ENCODE measurements at regions not wholly inside any gene's neighbourhood (a gene's known extent, or its start where the extent isn't known, plus 50 kb on each side); places are given as distances from the start of the nearest gene placed in this dataset.
"Not testable (repeated sequence)": the region's sequence is repeated elsewhere in the genome, so short reads cannot be mapped to it uniquely, and the experiment has no call there.

- H3K9me3 ChIP-seq (ENCODE audit: control insufficient read depth, low read depth, low read length) = no peaks in the 10 kb centered on the region
- H3K4me1 ChIP-seq (ENCODE audit: control insufficient read depth, insufficient read depth, low read length) = no peaks in the 10 kb centered on the region
- H3K36me3 ChIP-seq (ENCODE audit: control insufficient read depth, insufficient read depth, low read length) = no peaks in the 10 kb centered on the region
- peaks cover 2% of the 10 kb centered on the region for H3K27me3 ChIP-seq (ENCODE audit: control insufficient read depth, insufficient read depth, low read length)
- no peak overlapping the region for H3K4me3 ChIP-seq (ENCODE audit: low read length)
- DNase-seq = no peak
- H3K27ac ChIP-seq (ENCODE audit: low read length) = no peak overlapping the region
- WGBS (ENCODE audit: insufficient coverage, low lambda C conversion rate) = no CpG with 5 or more reads among the region's 1 CpG
These were observed 52.6 kb downstream of the ERICH4 start for GRCh38 chr19:41495589-41495988.

GRCh38 chr19:41499899-41500298 lies 56.9 kb downstream of the ERICH4 start:
- H3K27me3 ChIP-seq (ENCODE audit: control insufficient read depth, insufficient read depth, low read length) = peaks cover 2% of the 10 kb centered on the region
- 87% methylated on average over 3 of the region's 10 CpGs for WGBS (ENCODE audit: insufficient coverage, low lambda C conversion rate)
- H3K9me3 ChIP-seq (ENCODE audit: control insufficient read depth, low read depth, low read length) = no peaks in the 10 kb centered on the region
- H3K27ac ChIP-seq (ENCODE audit: low read length) = no peak overlapping the region
- H3K4me1 ChIP-seq (ENCODE audit: control insufficient read depth, insufficient read depth, low read length) = no peaks in the 10 kb centered on the region
- DNase-seq = no peak
- no peaks in the 10 kb centered on the region for H3K36me3 ChIP-seq (ENCODE audit: control insufficient read depth, insufficient read depth, low read length)
- H3K4me3 ChIP-seq (ENCODE audit: low read length) = peak overlapping the region; percentile 18

GRCh38 chr19:41500443-41500842 lies 57.5 kb downstream of the ERICH4 start:
- no peak for DNase-seq
- Histone ChIP-seq H3K4me1 (ENCODE audit: control insufficient read depth, insufficient read depth, low read length) (no peaks in the 10 kb centered on the region), H3K27me3 (ENCODE audit: control insufficient read depth, insufficient read depth, low read length) (peaks cover 2% of the 10 kb centered on the region), H3K9me3 (ENCODE audit: control insufficient read depth, low read depth, low read length) (no peaks in the 10 kb centered on the region), H3K27ac (ENCODE audit: low read length) (no peak overlapping the region), H3K36me3 (ENCODE audit: control insufficient read depth, insufficient read depth, low read length) (no peaks in the 10 kb centered on the region), H3K4me3 (ENCODE audit: low read length) (peak overlapping the region; percentile 18)
- WGBS (ENCODE audit: insufficient coverage, low lambda C conversion rate) = 87% methylated on average over 3 of the region's 9 CpGs

GRCh38 chr19:41501854-41502253 lies 58.9 kb downstream of the ERICH4 start:
- no peak overlapping the region for H3K4me3 ChIP-seq (ENCODE audit: low read length)
- no peaks in the 10 kb centered on the region for H3K9me3 ChIP-seq (ENCODE audit: control insufficient read depth, low read depth, low read length)

GRCh38 chr19:41505105-41505504 lies 62.1 kb downstream of the ERICH4 start:
- Histone ChIP-seq H3K36me3 (ENCODE audit: control insufficient read depth, insufficient read depth, low read length) (no peaks in the 10 kb centered on the region), H3K4me3 (ENCODE audit: low read length) (no peak overlapping the region), H3K27me3 (ENCODE audit: control insufficient read depth, insufficient read depth, low read length) (peaks cover 1% of the 10 kb centered on the region), H3K4me1 (ENCODE audit: control insufficient read depth, insufficient read depth, low read length) (no peaks in the 10 kb centered on the region), H3K27ac (ENCODE audit: low read length) (no peak overlapping the region), H3K9me3 (ENCODE audit: control insufficient read depth, low read depth, low read length) (no peaks in the 10 kb centered on the region)
- DNase-seq = no peak
- WGBS (ENCODE audit: insufficient coverage, low lambda C conversion rate) = no CpG with 5 or more reads among the region's 13 CpGs

More at GRCh38 chr19:41501854-41502253, 58.9 kb downstream of the ERICH4 start:
- Histone ChIP-seq H3K27ac (ENCODE audit: low read length) (no peak overlapping the region), H3K4me1 (ENCODE audit: control insufficient read depth, insufficient read depth, low read length) (no peaks in the 10 kb centered on the region), H3K36me3 (ENCODE audit: control insufficient read depth, insufficient read depth, low read length) (no peaks in the 10 kb centered on the region), H3K27me3 (ENCODE audit: control insufficient read depth, insufficient read depth, low read length) (peaks cover 2% of the 10 kb centered on the region)
- WGBS (ENCODE audit: insufficient coverage, low lambda C conversion rate) = no CpG with 5 or more reads among the region's 4 CpGs
- DNase-seq = no peak

- no peak overlapping the region for H3K27ac ChIP-seq (ENCODE audit: low read length)
- WGBS (ENCODE audit: insufficient coverage, low lambda C conversion rate) = no CpG with 5 or more reads among the region's 12 CpGs
- H3K4me3 ChIP-seq (ENCODE audit: low read length) = no peak overlapping the region
- peaks cover 5% of the 10 kb centered on the region for H3K9me3 ChIP-seq (ENCODE audit: control insufficient read depth, low read depth, low read length)
- H3K4me1 ChIP-seq (ENCODE audit: control insufficient read depth, insufficient read depth, low read length) = no peaks in the 10 kb centered on the region
- no peaks in the 10 kb centered on the region for H3K36me3 ChIP-seq (ENCODE audit: control insufficient read depth, insufficient read depth, low read length)
- peaks cover 19% of the 10 kb centered on the region for H3K27me3 ChIP-seq (ENCODE audit: control insufficient read depth, insufficient read depth, low read length)
- no peak for DNase-seq
These were observed 65.5 kb upstream of the CEACAM21 start for GRCh38 chr19:41510484-41510883.

- Histone ChIP-seq H3K27ac (ENCODE audit: low read length) (no peak overlapping the region), H3K36me3 (ENCODE audit: control insufficient read depth, insufficient read depth, low read length) (no peaks in the 10 kb centered on the region), H3K4me1 (ENCODE audit: control insufficient read depth, insufficient read depth, low read length) (no peaks in the 10 kb centered on the region), H3K9me3 (ENCODE audit: control insufficient read depth, low read depth, low read length) (peaks cover 5% of the 10 kb centered on the region), H3K4me3 (ENCODE audit: low read length) (no peak overlapping the region), H3K27me3 (ENCODE audit: control insufficient read depth, insufficient read depth, low read length) (peaks cover 27% of the 10 kb centered on the region)
- no CpG with 5 or more reads among the region's 8 CpGs for WGBS (ENCODE audit: insufficient coverage, low lambda C conversion rate)
- no peak for DNase-seq
These were observed 64.3 kb upstream of the CEACAM21 start for GRCh38 chr19:41511628-41512027.

GRCh38 chr19:41515015-41515652 lies 60.8 kb upstream of the CEACAM21 start:
- DNase-seq = no peak
- no peak overlapping the region for H3K4me3 ChIP-seq (ENCODE audit: low read length)
- WGBS (ENCODE audit: insufficient coverage, low lambda C conversion rate) = no CpG with 5 or more reads among the region's 25 CpGs
- no peaks in the 10 kb centered on the region for H3K4me1 ChIP-seq (ENCODE audit: control insufficient read depth, insufficient read depth, low read length)
- H3K27ac ChIP-seq (ENCODE audit: low read length) = no peak overlapping the region
- no peaks in the 10 kb centered on the region for H3K36me3 ChIP-seq (ENCODE audit: control insufficient read depth, insufficient read depth, low read length)
- peaks cover 44% of the 10 kb centered on the region for H3K27me3 ChIP-seq (ENCODE audit: control insufficient read depth, insufficient read depth, low read length)
- peaks cover 5% of the 10 kb centered on the region for H3K9me3 ChIP-seq (ENCODE audit: control insufficient read depth, low read depth, low read length)

- DNase-seq; H3K36me3 ChIP-seq (ENCODE audit: control insufficient read depth, insufficient read depth, low read length); H3K4me1 ChIP-seq (ENCODE audit: control insufficient read depth, insufficient read depth, low read length); H3K9me3 ChIP-seq (ENCODE audit: control insufficient read depth, low read depth, low read length); H3K27ac ChIP-seq (ENCODE audit: low read length); H3K4me3 ChIP-seq (ENCODE audit: low read length): not testable (repeated sequence)
- WGBS (ENCODE audit: insufficient coverage, low lambda C conversion rate) = no CpG with 5 or more reads among the region's 19 CpGs
- peaks cover 51% of the 10 kb centered on the region for H3K27me3 ChIP-seq (ENCODE audit: control insufficient read depth, insufficient read depth, low read length)
These were observed 59.4 kb upstream of the CEACAM21 start for GRCh38 chr19:41516292-41517171.

GRCh38 chr19:41518141-41518540 lies 57.8 kb upstream of the CEACAM21 start:
- Histone ChIP-seq H3K4me1 (ENCODE audit: control insufficient read depth, insufficient read depth, low read length) (no peaks in the 10 kb centered on the region), H3K4me3 (ENCODE audit: low read length) (no peak overlapping the region), H3K9me3 (ENCODE audit: control insufficient read depth, low read depth, low read length) (peaks cover 5% of the 10 kb centered on the region), H3K36me3 (ENCODE audit: control insufficient read depth, insufficient read depth, low read length) (no peaks in the 10 kb centered on the region), H3K27ac (ENCODE audit: low read length) (no peak overlapping the region), H3K27me3 (ENCODE audit: control insufficient read depth, insufficient read depth, low read length) (peaks cover 57% of the 10 kb centered on the region)
- WGBS (ENCODE audit: insufficient coverage, low lambda C conversion rate) = no CpG with 5 or more reads among the region's 3 CpGs
- DNase-seq = no peak
